ENCODE measurements at regions not wholly inside any gene's neighbourhood (a gene's known extent, or its start where the extent isn't known, plus 50 kb on each side); places are given as distances from the start of the nearest gene placed in this dataset.

DNA sequence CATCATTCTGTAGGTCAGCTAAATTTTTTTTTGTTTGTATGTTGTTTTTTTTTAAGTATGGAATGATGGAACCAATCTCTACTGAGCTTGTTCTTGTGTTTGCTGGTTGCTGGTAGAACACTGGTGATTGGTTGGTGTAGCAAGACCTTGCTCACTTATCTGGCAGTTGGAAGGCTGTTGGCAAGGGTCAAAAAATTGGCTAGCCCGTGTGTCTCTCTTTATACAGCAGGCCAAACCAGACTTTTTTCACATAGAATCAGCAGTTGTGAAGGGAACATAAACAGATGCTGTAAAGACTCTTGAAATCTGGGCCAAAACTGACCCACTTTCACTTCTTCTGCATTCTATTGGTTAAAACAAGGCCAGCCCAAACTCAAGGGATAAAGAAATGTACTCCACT is 2026.5 kb downstream of the LRRC4C start:
- no peaks in the 10 kb centered on the region for H3K36me3 Mint-ChIP-seq (ENCODE audit: insufficient read depth, unreplicated experiment)
- H3K27me3 Mint-ChIP-seq (ENCODE audit: unreplicated experiment), result no peaks in the 10 kb centered on the region
- H3K9me3 Mint-ChIP-seq (ENCODE audit: low read depth, unreplicated experiment), result peaks cover 4% of the 10 kb centered on the region
- intact Hi-C loops (cut with micrococcal nuclease; ENCODE audit: unreplicated experiment), result no loop called here
- H3K4me1 Mint-ChIP-seq (ENCODE audit: low read depth, unreplicated experiment), result no peaks in the 10 kb centered on the region
- CTCF ChIA-PET, result no interaction called here
- DNase-seq, result no peak
- no TSS peak for BruUV-seq (replicated peaks)
- H3K27ac Mint-ChIP-seq (ENCODE audit: unreplicated experiment), result no peak overlapping the region
- no peak overlapping the region for H3K4me3 Mint-ChIP-seq (ENCODE audit: low read depth, unreplicated experiment)
- TF ChIP-seq, protein P1, sequence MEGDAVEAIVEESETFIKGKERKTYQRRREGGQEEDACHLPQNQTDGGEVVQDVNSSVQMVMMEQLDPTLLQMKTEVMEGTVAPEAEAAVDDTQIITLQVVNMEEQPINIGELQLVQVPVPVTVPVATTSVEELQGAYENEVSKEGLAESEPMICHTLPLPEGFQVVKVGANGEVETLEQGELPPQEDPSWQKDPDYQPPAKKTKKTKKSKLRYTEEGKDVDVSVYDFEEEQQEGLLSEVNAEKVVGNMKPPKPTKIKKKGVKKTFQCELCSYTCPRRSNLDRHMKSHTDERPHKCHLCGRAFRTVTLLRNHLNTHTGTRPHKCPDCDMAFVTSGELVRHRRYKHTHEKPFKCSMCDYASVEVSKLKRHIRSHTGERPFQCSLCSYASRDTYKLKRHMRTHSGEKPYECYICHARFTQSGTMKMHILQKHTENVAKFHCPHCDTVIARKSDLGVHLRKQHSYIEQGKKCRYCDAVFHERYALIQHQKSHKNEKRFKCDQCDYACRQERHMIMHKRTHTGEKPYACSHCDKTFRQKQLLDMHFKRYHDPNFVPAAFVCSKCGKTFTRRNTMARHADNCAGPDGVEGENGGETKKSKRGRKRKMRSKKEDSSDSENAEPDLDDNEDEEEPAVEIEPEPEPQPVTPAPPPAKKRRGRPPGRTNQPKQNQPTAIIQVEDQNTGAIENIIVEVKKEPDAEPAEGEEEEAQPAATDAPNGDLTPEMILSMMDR (IDR thresholded peaks at IDR 0.05; ENCODE audit: unreplicated experiment), result no peak

DNA sequence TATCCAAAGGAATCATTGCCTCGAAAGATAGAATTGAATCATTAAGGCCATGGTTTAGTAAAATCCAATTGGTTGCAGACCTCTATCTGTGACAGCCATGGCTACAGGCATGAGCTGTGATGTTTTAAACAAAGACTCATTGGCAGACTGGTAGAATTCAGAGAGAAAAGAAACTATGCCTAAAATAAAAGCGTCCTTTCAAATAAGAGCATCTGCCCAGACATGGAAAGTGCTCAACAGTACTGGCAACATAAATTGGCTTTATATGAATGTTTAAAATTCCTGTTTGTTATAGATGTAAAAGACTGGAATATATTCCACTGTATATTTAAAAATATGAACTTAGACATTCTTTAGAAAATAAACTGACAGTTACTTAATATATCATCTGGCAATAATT is 2034.2 kb downstream of the LRRC4C start:
- peaks cover 12% of the 10 kb centered on the region for H3K9me3 Mint-ChIP-seq (ENCODE audit: low read depth, unreplicated experiment)
- intact Hi-C loops (cut with micrococcal nuclease; ENCODE audit: unreplicated experiment), result no loop called here
- DNase-seq, result no peak
- H3K27me3 Mint-ChIP-seq (ENCODE audit: unreplicated experiment), result no peaks in the 10 kb centered on the region
- CTCF ChIA-PET, result no interaction called here
- BruUV-seq (replicated peaks), result no TSS peak
- H3K4me3 Mint-ChIP-seq (ENCODE audit: low read depth, unreplicated experiment), result no peak overlapping the region
- TF ChIP-seq, protein P1 (IDR thresholded peaks at IDR 0.05; ENCODE audit: unreplicated experiment), result no peak
- no peak overlapping the region for H3K27ac Mint-ChIP-seq (ENCODE audit: unreplicated experiment)
- H3K4me1 Mint-ChIP-seq (ENCODE audit: low read depth, unreplicated experiment), result no peaks in the 10 kb centered on the region
- no peaks in the 10 kb centered on the region for H3K36me3 Mint-ChIP-seq (ENCODE audit: insufficient read depth, unreplicated experiment)

DNA sequence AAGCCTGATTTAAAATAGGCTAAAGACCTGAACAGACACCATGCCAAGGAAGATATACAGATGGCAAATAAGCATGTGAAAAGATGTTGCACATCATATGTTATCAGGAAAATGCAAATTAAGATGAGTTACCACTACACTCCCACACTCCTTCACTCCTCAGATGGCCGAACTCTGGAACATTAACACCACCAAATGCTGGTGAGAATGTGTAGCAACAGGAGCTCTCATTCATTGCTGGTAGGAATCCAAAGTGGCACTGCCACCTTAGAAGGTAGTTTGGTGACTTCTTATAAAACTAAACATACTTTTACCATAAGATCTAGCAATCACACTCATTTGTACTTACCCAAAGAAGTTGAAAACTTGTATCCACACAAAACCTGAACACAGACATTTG is 2047.3 kb downstream of the LRRC4C start:
- Mint-ChIP-seq H3K9me3 (ENCODE audit: low read depth, unreplicated experiment) (peaks cover 7% of the 10 kb centered on the region), H3K36me3 (ENCODE audit: insufficient read depth, unreplicated experiment) (no peaks in the 10 kb centered on the region), H3K4me1 (ENCODE audit: low read depth, unreplicated experiment) (no peaks in the 10 kb centered on the region), H3K27ac (ENCODE audit: unreplicated experiment) (no peak overlapping the region), H3K4me3 (ENCODE audit: low read depth, unreplicated experiment) (no peak overlapping the region), H3K27me3 (ENCODE audit: unreplicated experiment) (no peaks in the 10 kb centered on the region)
- CTCF ChIA-PET, result no interaction called here
- BruUV-seq (replicated peaks), result no TSS peak
- no peak for DNase-seq
- intact Hi-C loops (cut with micrococcal nuclease; ENCODE audit: unreplicated experiment), result no loop called here
- TF ChIP-seq, protein P1 (IDR thresholded peaks at IDR 0.05; ENCODE audit: unreplicated experiment), result no peak

DNA sequence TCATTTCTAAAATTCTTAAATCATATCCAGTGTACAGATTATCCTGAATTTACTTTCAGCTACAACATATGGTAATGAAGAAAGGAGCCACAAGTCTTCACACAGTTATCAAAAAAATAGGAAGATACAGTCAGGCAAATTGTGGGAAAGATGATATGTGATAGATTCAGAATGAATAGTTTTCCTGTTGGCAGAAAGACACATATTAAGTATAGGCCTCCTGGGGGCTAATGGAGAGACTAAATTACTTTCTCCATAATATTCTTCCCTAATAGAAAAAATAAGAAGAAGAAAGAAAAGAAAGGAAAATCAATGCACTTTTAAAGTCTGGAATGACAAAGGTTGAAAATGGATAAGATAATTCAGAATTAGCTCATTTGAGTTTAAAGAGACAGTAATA is 2073.5 kb downstream of the LRRC4C start:
- CTCF ChIA-PET, result no interaction called here
- no TSS peak for BruUV-seq (replicated peaks)
- DNase-seq, result no peak
- peaks cover 13% of the 10 kb centered on the region for H3K9me3 Mint-ChIP-seq (ENCODE audit: low read depth, unreplicated experiment)
- no peak overlapping the region for H3K4me3 Mint-ChIP-seq (ENCODE audit: low read depth, unreplicated experiment)
- intact Hi-C loops (cut with micrococcal nuclease; ENCODE audit: unreplicated experiment), result no loop called here
- TF ChIP-seq, protein P1 (IDR thresholded peaks at IDR 0.05; ENCODE audit: unreplicated experiment), result no peak
- no peaks in the 10 kb centered on the region for H3K4me1 Mint-ChIP-seq (ENCODE audit: low read depth, unreplicated experiment)
- H3K27me3 Mint-ChIP-seq (ENCODE audit: unreplicated experiment), result no peaks in the 10 kb centered on the region
- H3K36me3 Mint-ChIP-seq (ENCODE audit: insufficient read depth, unreplicated experiment), result no peaks in the 10 kb centered on the region
- no peak overlapping the region for H3K27ac Mint-ChIP-seq (ENCODE audit: unreplicated experiment)

Measured in Calu3 (cell line).